ENCODE measurements at regions not wholly inside any gene's neighbourhood (a gene's known extent, or its start where the extent isn't known, plus 50 kb on each side); places are given as distances from the start of the nearest gene placed in this dataset.
"Not testable (repeated sequence)": the region's sequence is repeated elsewhere in the genome, so short reads cannot be mapped to it uniquely, and the experiment has no call there.

GRCh38 chr6:27742833-27743573 is 169.2 kb downstream of the OR2B2 start:
- Histone ChIP-seq H3K9me3 (replicated peaks) (no peaks in the 10 kb centered on the region), H3K4me1 (peaks cover 7% of the 10 kb centered on the region), H3K4me3 (no peak overlapping the region), H3K36me3 (no peaks in the 10 kb centered on the region), H3K27me3 (ENCODE audit: low read depth) (peaks cover 95% of the 10 kb centered on the region), H3K27ac (replicated peaks) (no peak overlapping the region)
- TF ChIP-seq, protein P1, sequence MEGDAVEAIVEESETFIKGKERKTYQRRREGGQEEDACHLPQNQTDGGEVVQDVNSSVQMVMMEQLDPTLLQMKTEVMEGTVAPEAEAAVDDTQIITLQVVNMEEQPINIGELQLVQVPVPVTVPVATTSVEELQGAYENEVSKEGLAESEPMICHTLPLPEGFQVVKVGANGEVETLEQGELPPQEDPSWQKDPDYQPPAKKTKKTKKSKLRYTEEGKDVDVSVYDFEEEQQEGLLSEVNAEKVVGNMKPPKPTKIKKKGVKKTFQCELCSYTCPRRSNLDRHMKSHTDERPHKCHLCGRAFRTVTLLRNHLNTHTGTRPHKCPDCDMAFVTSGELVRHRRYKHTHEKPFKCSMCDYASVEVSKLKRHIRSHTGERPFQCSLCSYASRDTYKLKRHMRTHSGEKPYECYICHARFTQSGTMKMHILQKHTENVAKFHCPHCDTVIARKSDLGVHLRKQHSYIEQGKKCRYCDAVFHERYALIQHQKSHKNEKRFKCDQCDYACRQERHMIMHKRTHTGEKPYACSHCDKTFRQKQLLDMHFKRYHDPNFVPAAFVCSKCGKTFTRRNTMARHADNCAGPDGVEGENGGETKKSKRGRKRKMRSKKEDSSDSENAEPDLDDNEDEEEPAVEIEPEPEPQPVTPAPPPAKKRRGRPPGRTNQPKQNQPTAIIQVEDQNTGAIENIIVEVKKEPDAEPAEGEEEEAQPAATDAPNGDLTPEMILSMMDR (IDR thresholded peaks at IDR 0.05; ENCODE audit: borderline replicate concordance), result no peak
- intact Hi-C loops (cut with micrococcal nuclease), result no loop called here
- no peak for DNase-seq

DNA sequence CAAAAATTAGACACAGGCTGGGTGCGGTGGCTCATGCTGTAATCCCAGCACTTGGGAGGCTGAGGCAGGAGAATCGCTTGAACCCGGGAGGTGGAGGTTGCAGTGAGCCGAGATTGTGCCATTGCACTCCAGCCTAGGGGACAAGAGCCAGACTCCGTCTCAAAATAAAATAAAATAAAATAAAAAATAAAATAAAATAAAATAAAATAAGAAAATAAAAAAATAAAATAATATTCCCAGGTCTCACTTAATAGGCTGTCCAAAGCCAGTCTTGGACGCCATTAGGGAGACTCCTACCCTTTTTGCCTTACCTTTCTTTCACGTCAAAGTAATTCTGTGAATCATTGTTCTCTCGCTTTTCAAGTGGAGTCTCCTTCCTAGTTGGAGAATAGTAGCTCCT is 172.3 kb downstream of the OR2B2 start:
- not testable (repeated sequence) for DNase-seq

DNA sequence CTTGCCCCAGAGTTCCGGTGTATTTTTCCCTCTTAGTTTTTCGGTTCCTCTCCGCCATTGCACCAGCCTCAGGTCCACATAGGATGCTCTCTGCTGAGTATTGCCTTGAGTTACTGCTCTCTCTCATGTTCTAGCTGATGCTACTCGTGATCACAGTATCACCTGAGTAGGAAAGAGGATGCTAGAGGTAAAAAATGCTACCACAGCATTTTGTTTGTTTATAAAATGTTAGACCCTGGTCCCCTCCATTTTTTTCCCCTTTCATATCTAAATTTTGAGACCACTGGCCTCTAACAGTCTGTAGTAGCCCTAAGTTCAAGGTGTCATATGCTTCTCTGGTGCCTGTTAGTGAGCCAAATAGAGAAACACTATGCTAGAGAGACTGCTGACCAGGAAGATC is 175.5 kb downstream of the OR2B2 start:
- Histone ChIP-seq H3K27me3 (ENCODE audit: low read depth) (peaks cover 95% of the 10 kb centered on the region), H3K36me3 (no peaks in the 10 kb centered on the region), H3K9me3 (replicated peaks) (no peaks in the 10 kb centered on the region), H3K4me1 (peaks cover 7% of the 10 kb centered on the region), H3K4me3 (no peak overlapping the region), H3K27ac (replicated peaks) (no peak overlapping the region)
- DNase-seq, result no peak
- TF ChIP-seq, protein P1 (IDR thresholded peaks at IDR 0.05; ENCODE audit: borderline replicate concordance), result no peak
- intact Hi-C loops (cut with micrococcal nuclease), result no loop called here

More for the DNA sequence above, 172.3 kb downstream of the OR2B2 start:
- H3K4me1 ChIP-seq; H3K27ac ChIP-seq (replicated peaks); H3K9me3 ChIP-seq (replicated peaks); H3K4me3 ChIP-seq; intact Hi-C loops (cut with micrococcal nuclease); H3K36me3 ChIP-seq: not testable (repeated sequence)
- peaks cover 98% of the 10 kb centered on the region for H3K27me3 ChIP-seq (ENCODE audit: low read depth)

GRCh38 chr6:27728442-27728841 is 183.8 kb downstream of the OR2B2 start:
- Histone ChIP-seq H3K4me3 (no peak overlapping the region), H3K27me3 (ENCODE audit: low read depth) (peaks cover 87% of the 10 kb centered on the region), H3K36me3 (no peaks in the 10 kb centered on the region), H3K27ac (replicated peaks) (no peak overlapping the region), H3K9me3 (replicated peaks) (no peaks in the 10 kb centered on the region), H3K4me1 (no peaks in the 10 kb centered on the region)
- TF ChIP-seq, protein P1 (IDR thresholded peaks at IDR 0.05; ENCODE audit: borderline replicate concordance), result no peak
- no peak for DNase-seq
- intact Hi-C loops (cut with micrococcal nuclease), result no loop called here

DNA sequence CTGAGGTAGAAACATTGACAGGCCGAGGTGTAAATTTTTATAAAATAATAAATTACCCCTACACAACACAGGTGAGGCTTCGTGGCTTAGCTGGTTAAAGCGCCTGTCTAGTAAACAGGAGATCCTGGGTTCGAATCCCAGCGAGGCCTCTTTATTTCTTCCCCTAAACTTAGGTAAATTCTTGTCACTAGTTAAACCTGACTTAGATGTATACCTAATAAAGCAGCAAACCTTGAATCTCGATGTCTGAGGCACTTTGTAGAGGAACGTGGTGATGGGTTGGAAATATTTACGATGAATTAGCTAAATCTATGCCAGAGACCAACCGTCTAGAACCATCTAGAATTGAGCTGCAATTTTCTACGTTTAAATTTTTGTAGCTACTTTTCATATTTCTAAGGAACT is 185.6 kb downstream of the OR2B2 start:
- H3K4me3 ChIP-seq, result no peak overlapping the region
- TF ChIP-seq, protein P1 (IDR thresholded peaks at IDR 0.05; ENCODE audit: borderline replicate concordance), result no peak
- intact Hi-C loops (cut with micrococcal nuclease), result no loop called here
- no peaks in the 10 kb centered on the region for H3K4me1 ChIP-seq
- no peaks in the 10 kb centered on the region for H3K9me3 ChIP-seq (replicated peaks)
- no peaks in the 10 kb centered on the region for H3K36me3 ChIP-seq
- no peak for DNase-seq
- H3K27ac ChIP-seq (replicated peaks), result no peak overlapping the region
- H3K27me3 ChIP-seq (ENCODE audit: low read depth), result peaks cover 89% of the 10 kb centered on the region
